Non-pigmented ciliary epithelial cell (primary cell): ENCODE measurements at regions not wholly inside any gene's neighbourhood (a gene's known extent, or its start where the extent isn't known, plus 50 kb on each side); places are given as distances from the start of the nearest gene placed in this dataset.

ENCODE experiments used
- DNase-seq: peaks from one replicate; pipeline ENCODE4 v3.0.0-alpha.2; 2010; ENCODE audit warnings: low read depth

DNA sequence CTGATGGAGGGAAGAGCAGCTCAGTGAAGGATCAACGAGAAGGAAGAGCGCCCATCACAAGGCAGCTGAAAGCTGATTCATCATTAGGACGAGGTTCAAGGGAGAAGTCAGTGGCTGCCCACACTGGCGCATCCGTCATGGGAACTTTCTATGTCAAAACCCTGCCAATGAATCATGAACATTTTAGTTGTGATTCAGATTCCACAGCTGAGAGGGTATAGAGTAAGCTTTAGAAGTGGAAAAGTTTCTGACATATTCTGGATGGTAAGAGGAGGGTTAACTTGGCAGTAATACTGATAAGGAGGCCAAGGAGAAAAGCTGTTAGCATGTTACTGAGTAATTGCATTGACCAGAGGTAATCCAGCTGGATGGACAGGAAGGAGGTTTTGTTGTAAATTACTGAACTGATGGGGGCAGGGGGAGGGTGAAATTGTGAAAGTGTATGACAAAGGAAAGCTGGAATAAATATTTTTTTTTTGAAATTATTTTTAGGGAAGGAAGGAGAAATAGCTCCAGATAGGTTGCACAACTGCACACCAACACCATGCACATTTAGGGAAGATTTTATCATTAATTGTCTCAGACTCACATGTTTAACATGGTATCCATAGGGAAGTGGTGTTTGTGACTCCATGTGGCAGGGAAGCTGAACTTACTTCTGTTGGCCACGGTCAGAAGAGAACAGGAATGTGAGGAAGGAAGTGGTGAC is 78.3 kb upstream of the NRP1 start:
- peak; percentile 90 for DNase-seq

- no peak for DNase-seq
These were observed 77.8 kb upstream of the NRP1 start for GRCh38 chr10:33412241-33412640.

DNA sequence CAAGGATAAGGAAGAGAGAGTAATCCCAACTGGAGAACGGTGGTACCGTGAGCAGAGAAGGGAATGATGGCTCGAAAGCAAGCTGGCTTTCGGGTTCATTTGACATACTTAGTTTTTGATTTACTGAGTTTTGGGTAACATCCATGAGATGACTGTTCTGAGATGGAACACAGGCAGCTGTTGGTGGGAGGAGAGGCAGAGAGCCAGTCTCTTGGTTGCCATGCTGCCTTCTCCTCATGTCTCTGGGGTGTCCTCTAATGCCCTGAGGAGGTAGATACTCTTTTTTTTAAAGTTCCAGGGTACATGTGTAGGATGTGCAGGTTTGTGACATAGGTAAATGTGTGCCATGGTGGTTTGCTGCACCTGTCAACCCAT is 76.4 kb upstream of the NRP1 start:
- DNase-seq: no peak

- DNase-seq: no peak
These were observed 75.8 kb upstream of the NRP1 start for GRCh38 chr10:33410096-33410859.

GRCh38 chr10:33406596-33406995 is 72.1 kb upstream of the NRP1 start:
- DNase-seq: no peak

DNA sequence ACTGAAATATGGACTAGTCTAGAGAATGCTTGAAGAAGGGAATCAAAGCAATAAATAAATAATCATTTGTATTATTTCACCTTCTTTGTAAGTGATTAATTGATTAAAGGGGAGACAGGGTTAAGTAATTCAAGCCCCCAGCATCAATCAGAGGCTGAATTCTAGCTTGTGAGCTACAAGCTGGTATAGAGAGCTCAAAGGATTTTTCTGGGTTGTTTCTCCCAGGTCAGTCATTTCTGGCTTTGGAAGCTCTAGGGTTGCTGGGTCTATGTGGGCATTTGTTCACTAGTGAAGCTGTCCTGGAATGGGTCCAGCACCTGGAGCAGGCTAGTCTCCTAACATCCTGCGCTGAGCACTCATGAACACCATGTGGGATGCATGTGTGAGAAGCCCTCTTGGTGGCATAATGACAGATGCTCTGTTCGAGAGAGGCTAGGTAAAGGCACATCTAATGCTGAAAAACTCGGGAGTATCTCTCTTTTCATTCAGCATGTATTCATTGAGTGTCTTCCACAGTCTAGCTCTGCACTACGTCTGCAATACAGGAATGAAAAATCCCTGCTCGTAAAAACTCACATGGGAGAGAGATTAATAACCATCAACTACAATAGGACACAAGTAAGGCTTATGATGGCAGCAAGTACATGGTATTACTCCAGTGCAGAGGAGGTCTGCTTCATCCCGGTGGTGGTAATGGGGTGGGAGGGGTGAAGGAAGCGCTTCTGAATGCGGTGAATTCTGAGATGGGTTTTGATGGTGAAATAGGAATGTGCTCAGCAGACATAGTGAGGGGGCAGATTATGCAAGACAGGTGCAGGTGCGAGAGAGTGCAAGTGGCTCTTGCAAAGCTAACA is 68.0 kb upstream of the NRP1 start:
- no peak for DNase-seq

DNA sequence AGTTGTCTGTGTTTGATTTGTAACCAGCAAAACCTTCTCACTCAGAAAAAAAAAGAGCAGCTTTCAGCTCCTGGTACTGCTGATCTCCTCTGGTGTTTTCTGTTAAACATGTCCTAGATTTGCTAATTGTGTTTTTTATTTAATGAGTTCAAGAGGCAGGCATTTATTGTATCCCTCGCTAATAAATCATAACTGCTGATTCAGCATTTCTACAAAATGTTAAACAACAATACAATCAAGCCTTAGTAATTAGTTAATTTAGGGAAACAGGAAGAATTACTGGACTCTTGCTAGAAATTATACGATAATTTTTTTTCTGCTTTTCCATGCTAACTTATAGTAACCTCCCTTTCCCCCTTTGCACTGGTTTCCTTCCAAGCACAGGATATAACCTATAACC is 66.8 kb upstream of the NRP1 start:
- no peak for DNase-seq

DNA sequence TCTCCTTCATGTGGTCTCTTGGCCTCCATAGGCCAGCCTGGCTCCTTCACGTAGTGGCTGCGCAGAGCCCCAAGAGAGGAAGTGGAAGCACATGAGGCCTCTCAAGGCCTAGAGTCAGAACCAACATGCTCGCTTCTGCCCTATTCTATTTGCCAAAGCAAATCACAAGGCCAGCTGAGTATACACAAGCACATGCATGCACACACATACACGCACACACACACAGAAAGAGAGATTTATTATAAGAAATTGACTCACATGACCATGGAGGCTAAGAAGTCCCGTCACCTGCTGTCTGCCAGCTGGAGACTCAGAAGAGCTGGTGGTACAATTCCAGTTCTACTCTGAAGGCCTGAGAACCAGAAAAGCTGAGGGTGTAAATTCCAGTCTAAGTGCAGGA is 64.3 kb upstream of the NRP1 start:
- no peak for DNase-seq

- DNase-seq: no peak
These were observed 62.5 kb upstream of the NRP1 start for GRCh38 chr10:33396938-33397337.

DNA sequence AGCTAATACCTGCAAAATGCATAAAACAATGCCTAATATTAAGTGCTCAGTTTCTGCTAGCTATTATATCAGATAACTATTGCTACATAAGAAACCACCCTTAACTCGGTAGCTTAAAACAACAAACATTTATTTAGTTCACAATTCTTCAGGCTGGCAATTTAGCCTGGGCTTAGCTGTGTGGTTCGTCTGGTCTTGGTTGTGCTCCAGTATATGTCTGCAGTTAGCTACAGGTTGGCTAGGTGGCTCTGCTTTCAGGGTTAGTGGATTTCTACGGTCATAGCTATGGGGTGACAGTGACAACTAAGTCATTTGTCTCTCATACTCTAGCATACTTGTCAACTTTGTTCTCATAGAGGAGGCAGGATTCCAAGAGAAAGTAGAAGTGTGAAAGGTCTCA is 61.8 kb upstream of the NRP1 start:
- DNase-seq: no peak

- DNase-seq: no peak
These were observed 60.7 kb upstream of the NRP1 start for GRCh38 chr10:33395201-33395600.

DNA sequence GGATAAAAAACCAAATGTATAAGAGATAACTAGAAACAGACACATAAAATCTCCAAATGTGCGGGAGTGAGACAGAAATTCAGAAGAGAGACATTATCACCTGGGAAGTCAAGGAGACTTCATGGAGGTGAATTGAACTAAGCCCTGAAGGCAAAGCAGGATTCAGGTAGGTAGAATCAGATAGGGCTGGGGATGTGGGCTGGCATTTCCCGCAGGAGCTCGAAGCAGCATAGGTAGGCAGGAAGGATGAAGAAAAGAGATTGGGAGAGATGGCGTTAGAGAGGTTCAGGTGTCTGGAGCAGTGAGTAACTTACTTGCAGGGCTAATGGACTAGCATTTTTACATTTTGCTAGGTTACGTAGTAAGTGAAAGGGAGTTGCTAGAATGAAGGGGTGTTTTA is 58.2 kb upstream of the NRP1 start:
- no peak for DNase-seq

GRCh38 chr10:33391611-33392465 is 57.4 kb upstream of the NRP1 start:
- no peak for DNase-seq

DNA sequence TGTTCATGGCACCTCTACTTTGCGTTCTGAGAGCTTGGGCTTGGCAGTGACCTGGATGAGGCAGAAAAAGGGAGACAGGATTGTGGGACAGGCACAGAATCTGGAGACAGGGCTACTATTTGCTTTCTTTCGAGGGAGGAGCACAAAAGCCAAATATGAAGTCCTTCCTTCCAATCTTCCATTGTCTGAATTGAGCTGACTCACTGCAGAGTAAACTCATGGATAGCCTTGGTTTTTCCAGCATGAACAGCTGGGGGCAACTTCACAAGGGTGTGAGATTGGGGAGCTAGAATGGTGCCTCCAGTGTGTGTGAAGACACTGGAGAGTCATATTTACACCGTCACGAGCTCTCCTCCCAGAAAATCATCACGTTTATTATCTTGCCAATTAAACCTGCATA is 55.6 kb upstream of the NRP1 start:
- DNase-seq: no peak

DNA sequence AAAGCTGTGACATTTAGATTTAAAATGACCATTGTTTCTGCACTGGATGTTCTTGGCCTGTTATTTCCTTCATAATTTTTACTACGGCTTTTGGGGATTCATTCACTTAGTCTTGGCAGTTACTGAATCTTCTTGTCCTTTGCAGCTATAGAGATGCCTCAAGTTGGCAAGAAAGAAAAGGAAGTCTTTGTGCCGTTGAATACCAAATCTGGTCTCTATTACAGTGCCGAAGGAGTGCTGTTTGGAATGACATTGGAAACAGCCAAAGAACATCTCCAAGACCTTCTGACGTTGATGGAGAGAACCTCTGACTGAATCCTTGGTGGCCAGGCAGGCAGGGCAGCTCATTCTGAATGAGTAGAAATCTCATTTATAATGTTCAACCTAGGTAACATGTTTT is 54.3 kb upstream of the NRP1 start:
- DNase-seq: no peak

GRCh38 chr10:33388382-33388781 is 53.9 kb upstream of the NRP1 start:
- no peak for DNase-seq

- DNase-seq: no peak
These were observed 53.3 kb upstream of the NRP1 start for GRCh38 chr10:33387720-33388119.

GRCh38 chr10:33386926-33387325 is 52.5 kb upstream of the NRP1 start:
- no peak for DNase-seq

DNA sequence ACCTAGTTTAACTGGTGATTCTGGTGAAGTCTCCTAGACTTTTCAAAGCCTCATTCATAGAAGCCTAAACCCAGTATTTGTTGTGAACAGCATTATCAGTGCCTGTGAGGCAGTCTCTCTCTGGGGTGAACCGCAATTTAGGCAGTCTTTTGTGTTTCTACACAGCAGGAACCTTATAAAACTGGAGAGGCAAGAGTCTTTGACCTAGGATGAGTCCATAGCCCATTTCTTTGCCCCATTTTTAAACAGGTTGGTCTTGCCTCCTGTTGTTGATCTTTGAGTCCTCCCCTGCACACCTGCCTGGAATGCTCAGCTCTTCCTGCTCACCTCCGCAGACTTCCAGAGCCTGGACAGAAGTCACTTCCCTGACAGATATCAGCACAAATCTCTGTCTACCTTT is 51.2 kb upstream of the NRP1 start:
- DNase-seq: no peak

- DNase-seq: no peak
These were observed 50.5 kb upstream of the NRP1 start for GRCh38 chr10:33385015-33385414.
